ENCODE measurements at regions not wholly inside any gene's neighbourhood (a gene's known extent, or its start where the extent isn't known, plus 50 kb on each side); places are given as distances from the start of the nearest gene placed in this dataset.
A peak's percentile ranks its signal among the peaks of the same experiment; 100 is the strongest.

- Histone ChIP-seq H3K27ac (replicated peaks) (no peak overlapping the region), H3K27me3 (ENCODE audit: insufficient read depth, poor library complexity, severe bottlenecking) (no peaks in the 10 kb centered on the region), H3K4me3 (replicated peaks; ENCODE audit: insufficient read depth, low read length) (no peak overlapping the region)
- TF ChIP-seq POLR2AphosphoS5 (IDR thresholded peaks at IDR 0.05; ENCODE audit: low read depth) (no peak), REST (IDR thresholded peaks at IDR 0.05; ENCODE audit: insufficient replicate concordance, low read depth) (no peak)
- DNase-seq (ENCODE audit: low read depth in 1 of 2, low spot score in 1 of 2): no peak
These were observed 351.1 kb upstream of the KLF6 start for GRCh38 chr10:4136121-4136520.

- no peak for TF ChIP-seq CTCF (IDR thresholded peaks at IDR 0.05; ENCODE audit: insufficient read depth, low read length)
- TF ChIP-seq REST (IDR thresholded peaks at IDR 0.05; ENCODE audit: insufficient replicate concordance, low read depth): no peak
- TF ChIP-seq POLR2AphosphoS5 (IDR thresholded peaks at IDR 0.05; ENCODE audit: low read depth): no peak
- no peak for TF ChIP-seq GABPA (IDR thresholded peaks at IDR 0.05; ENCODE audit: low read depth)
- no peak for DNase-seq (ENCODE audit: low read depth in 1 of 2, low spot score in 1 of 2)
- Histone ChIP-seq H3K27ac (replicated peaks) (no peak overlapping the region), H3K27me3 (ENCODE audit: insufficient read depth, poor library complexity, severe bottlenecking) (no peaks in the 10 kb centered on the region), H3K4me3 (replicated peaks; ENCODE audit: insufficient read depth, low read length) (no peak overlapping the region)
These were observed 347.2 kb upstream of the KLF6 start for GRCh38 chr10:4132216-4132556.

- H3K4me3 ChIP-seq (replicated peaks; ENCODE audit: insufficient read depth, low read length): no peak overlapping the region
- no peaks in the 10 kb centered on the region for H3K27me3 ChIP-seq (ENCODE audit: insufficient read depth, poor library complexity, severe bottlenecking)
- H3K27ac ChIP-seq (replicated peaks): peak overlapping the region; percentile 60
- no peak for TF ChIP-seq GABPA (IDR thresholded peaks at IDR 0.05; ENCODE audit: low read depth)
- peak; percentile 50; the same call in 1 of the 2 replicates for TF ChIP-seq SPI1 (IDR thresholded peaks at IDR 0.05; ENCODE audit: borderline replicate concordance, low read depth)
- DNase-seq (ENCODE audit: low read depth in 1 of 2, low spot score in 1 of 2): peak; percentile 28 to 54
These were observed 346.6 kb upstream of the KLF6 start for GRCh38 chr10:4131407-4132215.

GRCh38 chr10:4130685-4131084, 345.7 kb upstream of the KLF6 start:
- Histone ChIP-seq H3K27me3 (ENCODE audit: insufficient read depth, poor library complexity, severe bottlenecking) (no peaks in the 10 kb centered on the region), H3K27ac (replicated peaks) (peak overlapping the region; percentile 60), H3K4me3 (replicated peaks; ENCODE audit: insufficient read depth, low read length) (no peak overlapping the region)
- TF ChIP-seq POLR2AphosphoS5 (IDR thresholded peaks at IDR 0.05; ENCODE audit: low read depth) (no peak), GABPA (IDR thresholded peaks at IDR 0.05; ENCODE audit: low read depth) (no peak), SPI1 (IDR thresholded peaks at IDR 0.05; ENCODE audit: borderline replicate concordance, low read depth) (0 out of 2 replicates have a peak, but pooled peaks have one; percentile 1)
- DNase-seq (ENCODE audit: low read depth in 1 of 2, low spot score in 1 of 2): peak; percentile 34 to 39

- DNase-seq (ENCODE audit: low read depth in 1 of 2, low spot score in 1 of 2): no peak
- Histone ChIP-seq H3K27ac (replicated peaks) (no peak overlapping the region), H3K27me3 (ENCODE audit: insufficient read depth, poor library complexity, severe bottlenecking) (no peaks in the 10 kb centered on the region), H3K4me3 (replicated peaks; ENCODE audit: insufficient read depth, low read length) (no peak overlapping the region)
- no peak for TF ChIP-seq REST (IDR thresholded peaks at IDR 0.05; ENCODE audit: insufficient replicate concordance, low read depth)
- TF ChIP-seq POLR2AphosphoS5 (IDR thresholded peaks at IDR 0.05; ENCODE audit: low read depth): no peak
These were observed 345.0 kb upstream of the KLF6 start for GRCh38 chr10:4129866-4130477.
